Endothelial cell of umbilical vein (primary cell): ENCODE measurements at regions not wholly inside any gene's neighbourhood (a gene's known extent, or its start where the extent isn't known, plus 50 kb on each side); places are given as distances from the start of the nearest gene placed in this dataset.

Experiments
- BruUV-seq: library from RNA; stranded (reverse); fragments of 400-500 nt; replicated peaks from 2 replicates; lab custom pipeline; 2021; lab: Mats Ljungman, UMichigan
- CTCF ChIA-PET: fragments of 300-600, 350-600 bp; sonication (Branson Sonifier 250); formaldehyde crosslinking; loops from one replicate; lab custom pipeline; 2021; ENCODE audit warnings: antibody characterized with exemption, inconsistent platforms; lab: Charles Lee
- POLR2A ChIA-PET: fragments of 300-600, 350-600 bp; sonication (Branson Sonifier 250); formaldehyde crosslinking; loops from one replicate; lab custom pipeline; 2021; ENCODE audit warnings: antibody characterized with exemption, inconsistent platforms; lab: Charles Lee
- DNase-seq: peaks from one replicate; pipeline ENCODE4 v3.0.0-alpha.2; 2011; ENCODE audit warnings: low read depth, low spot score
- FAIRE-seq: peaks from 2 replicates; lab custom pipeline; 2011; peaks lifted over from hg19 to GRCh38; lab: Jason Lieb, UNC
- H2AFZ ChIP-seq: 2 replicates; pipeline ENCODE4 v1.6.0; 2012; ENCODE audit warnings: low read depth, low read length, control low read depth, inconsistent platforms
- H3K27ac ChIP-seq: 2 replicates; pipeline ENCODE4 v1.5.1; 2011; ENCODE audit warnings: low read depth, mild to moderate bottlenecking, control low read depth, low read length, moderate library complexity; ENCODE audit not compliant: insufficient read depth
- H3K27me3 ChIP-seq, 2 experiments: 2 replicates each; pipeline versions ENCODE4 v1.6.0 to v1.6.1; 2011; ENCODE audit warnings: low read length in 2 of 2, mixed read lengths in 1 of 2; ENCODE audit not compliant: control insufficient read depth in 2 of 2, insufficient read depth in 2 of 2
- H3K36me3 ChIP-seq, 2 experiments: 2 replicates in 1 of 2; 3 replicates in 1 of 2; pipeline ENCODE4 v1.5.1; 2011; ENCODE audit warnings: low read length in 2 of 2, mild to moderate bottlenecking in 1 of 2, moderate library complexity in 1 of 2; ENCODE audit not compliant: control insufficient read depth in 2 of 2, insufficient read depth in 2 of 2; ENCODE audit errors: extremely low read depth in 1 of 2
- H3K4me1 ChIP-seq: 3 replicates; pipeline ENCODE4 v1.5.1; 2011; ENCODE audit warnings: mild to moderate bottlenecking, low read length; ENCODE audit not compliant: control insufficient read depth, insufficient read depth; ENCODE audit errors: extremely low read depth
- H3K4me2 ChIP-seq: 2 replicates; pipeline ENCODE4 v1.6.1; 2011; ENCODE audit warnings: low read length, control low read depth, mixed read lengths; ENCODE audit not compliant: insufficient read depth
- H3K4me3 ChIP-seq, 3 experiments: fragments of 200-600 bp in 1 of 3; sonication (generic), shearing (Covaris generic) in 1 of 3; replicated peaks in 1 of 3; 2 replicates each; pipeline ENCODE4 v1.5.1; 2011 to 2016; ENCODE audit warnings: control low read depth in 3 of 3, low read length in 3 of 3, mild to moderate bottlenecking in 2 of 3, inconsistent platforms in 1 of 3, low read depth in 1 of 3, moderate library complexity in 1 of 3; ENCODE audit not compliant: insufficient read depth in 1 of 3
- H3K79me2 ChIP-seq: 2 replicates; pipeline ENCODE4 v1.6.0; 2012; ENCODE audit warnings: low read length, inconsistent platforms; ENCODE audit not compliant: control insufficient read depth, insufficient read depth
- H3K9ac ChIP-seq: replicated peaks from 2 replicates; pipeline ENCODE3; 2011; ENCODE audit warnings: low read length, control low read depth; ENCODE audit not compliant: insufficient read depth; ENCODE audit errors: extremely low read depth
- H3K9me1 ChIP-seq: replicated peaks from 3 replicates; pipeline ENCODE4 v1.6.0; 2011; ENCODE audit warnings: mild to moderate bottlenecking, low read length; ENCODE audit not compliant: control insufficient read depth, insufficient read depth; ENCODE audit errors: extremely low read depth
- H3K9me3 ChIP-seq: replicated peaks from 2 replicates; pipeline ENCODE4 v1.5.1; 2012; ENCODE audit warnings: low read length, inconsistent platforms; ENCODE audit not compliant: control insufficient read depth, insufficient read depth
- H4K20me1 ChIP-seq: replicated peaks from 2 replicates; pipeline ENCODE3; 2011; ENCODE audit warnings: mild to moderate bottlenecking, low read length; ENCODE audit not compliant: control insufficient read depth, insufficient read depth; ENCODE audit errors: extremely low read depth
- CTCF ChIP-seq, 2 donors: IDR thresholded peaks; 1 replicate in 1 of 2; 2 replicates in 1 of 2; pipeline ENCODE4 v1.5.1; 2011; ENCODE audit warnings: low read length in 2 of 2, mild to moderate bottlenecking in 2 of 2, moderate library complexity in 2 of 2, control low read depth in 1 of 2, inconsistent platforms in 1 of 2, low read depth in 1 of 2; ENCODE audit not compliant: insufficient read depth in 1 of 2; ENCODE audit errors: extremely low read depth in 1 of 2
- EZH2 ChIP-seq: IDR thresholded peaks from 2 replicates; pipeline ENCODE4 v1.6.1; 2012; ENCODE audit warnings: borderline replicate concordance, low read depth, mild to moderate bottlenecking, moderate library complexity, low read length, inconsistent platforms; ENCODE audit not compliant: severe bottlenecking
- FOS ChIP-seq: IDR thresholded peaks from 2 replicates; pipeline ENCODE4 v1.6.1; 2011; ENCODE audit warnings: mild to moderate bottlenecking, low read length, moderate library complexity, borderline replicate concordance; ENCODE audit not compliant: insufficient read depth
- GATA2 ChIP-seq: IDR thresholded peaks from 2 replicates; pipeline ENCODE4 v1.7.0; 2011; ENCODE audit warnings: low read depth, mild to moderate bottlenecking, moderate library complexity, mixed read lengths, low read length; ENCODE audit not compliant: insufficient read length, insufficient read depth
- JUN ChIP-seq: IDR thresholded peaks from 2 replicates; pipeline ENCODE4 v1.6.1; 2011; ENCODE audit warnings: borderline replicate concordance, low read depth; ENCODE audit not compliant: insufficient read length, insufficient read depth
- MAX ChIP-seq: IDR thresholded peaks from 2 replicates; pipeline ENCODE4 v1.6.1; 2011; ENCODE audit not compliant: insufficient read depth, insufficient read length
- MYC ChIP-seq: IDR thresholded peaks from one replicate; pipeline ENCODE4 v1.6.1; 2011; ENCODE audit warnings: mild to moderate bottlenecking, low read depth, low read length
- POLR2A ChIP-seq: IDR thresholded peaks from 2 replicates; pipeline ENCODE4 v1.6.1; 2012; ENCODE audit warnings: low read depth, mild to moderate bottlenecking, control low read depth, low read length
- POLR2AphosphoS5 ChIP-seq: IDR thresholded peaks from 2 replicates; pipeline ENCODE4 v1.6.1; 2012; ENCODE audit warnings: low read depth, mild to moderate bottlenecking, control low read depth, low read length, moderate library complexity; ENCODE audit not compliant: insufficient read depth
- dilution Hi-C: fragments of 300-500 bp; cut with MboI; formaldehyde crosslinking; loops from one replicate; pipeline ENCODE4 v1.15.0; 2019; ENCODE audit warnings: low sequenced_read_pairs; ENCODE audit not compliant: extremely low pct_ligation_motif_present
- intact Hi-C: fragments of 100-400 bp; cut with micrococcal nuclease; formaldehyde crosslinking; loops from one replicate; pipeline ENCODE4 v1.10.0; 2022

- Histone ChIP-seq H3K4me2 (no peak overlapping the region), H3K79me2 (no peaks in the 10 kb centered on the region), H3K27me3 (no peaks in the 10 kb centered on the region), H3K9ac (no peak overlapping the region), H3K4me3 (no peak overlapping the region), H3K4me1 (no peaks in the 10 kb centered on the region), H3K9me1 (no peaks in the 10 kb centered on the region), H3K36me3 (no peaks in the 10 kb centered on the region), H2AFZ (no peak overlapping the region), H3K9me3 (peaks cover 3% of the 10 kb centered on the region), H3K27ac (no peak overlapping the region), H4K20me1 (no peaks in the 10 kb centered on the region)
- DNase-seq (no peak), FAIRE-seq (no peak)
- intact Hi-C loops (no loop called here), dilution Hi-C loops (no loop called here)
- no TSS peak for BruUV-seq
- TF ChIP-seq MYC (no peak), POLR2A (no peak), GATA2 (no peak), JUN (no peak)
- CTCF ChIA-PET: no interaction called here
- POLR2A ChIA-PET: no interaction called here
Measured at GRCh38 chr10:108290823-108291222, 1126.3 kb upstream of the SORCS1 start.

- DNase-seq: no peak
- TF ChIP-seq POLR2A: no peak
- TF ChIP-seq GATA2: no peak
- TF ChIP-seq MYC: no peak
- no peak for TF ChIP-seq CTCF (IDR thresholded peaks at IDR 0.05; ENCODE audit: extremely low read depth in 1 of 2, insufficient read depth in 1 of 2, low read depth in 1 of 2, low read length in 2 of 2)
- no peak for TF ChIP-seq MAX
- no peak for TF ChIP-seq JUN
- no peak for TF ChIP-seq EZH2
- TF ChIP-seq FOS: no peak
- no peak for TF ChIP-seq POLR2AphosphoS5
- no peak overlapping the region for H2AFZ ChIP-seq
- no peaks in the 10 kb centered on the region for H3K4me1 ChIP-seq
- H3K4me3 ChIP-seq: no peak overlapping the region
- no peak for FAIRE-seq
- no peaks in the 10 kb centered on the region for H3K36me3 ChIP-seq
- H3K27ac ChIP-seq: no peak overlapping the region
- H3K4me2 ChIP-seq: no peak overlapping the region
- ChIA-PET POLR2A (no interaction called here), CTCF (no interaction called here)
- intact Hi-C loops (no loop called here), dilution Hi-C loops (no loop called here)
- H4K20me1 ChIP-seq: no peaks in the 10 kb centered on the region
- no peaks in the 10 kb centered on the region for H3K9me1 ChIP-seq
- H3K9me3 ChIP-seq: no peaks in the 10 kb centered on the region
- no peak overlapping the region for H3K9ac ChIP-seq
- no peaks in the 10 kb centered on the region for H3K79me2 ChIP-seq
- no peaks in the 10 kb centered on the region for H3K27me3 ChIP-seq
- BruUV-seq: no TSS peak
Measured at GRCh38 chr10:108275895-108276685, 1111.6 kb upstream of the SORCS1 start.
